ENCODE measurements at regions not wholly inside any gene's neighbourhood (a gene's known extent, or its start where the extent isn't known, plus 50 kb on each side); places are given as distances from the start of the nearest gene placed in this dataset.

DNA sequence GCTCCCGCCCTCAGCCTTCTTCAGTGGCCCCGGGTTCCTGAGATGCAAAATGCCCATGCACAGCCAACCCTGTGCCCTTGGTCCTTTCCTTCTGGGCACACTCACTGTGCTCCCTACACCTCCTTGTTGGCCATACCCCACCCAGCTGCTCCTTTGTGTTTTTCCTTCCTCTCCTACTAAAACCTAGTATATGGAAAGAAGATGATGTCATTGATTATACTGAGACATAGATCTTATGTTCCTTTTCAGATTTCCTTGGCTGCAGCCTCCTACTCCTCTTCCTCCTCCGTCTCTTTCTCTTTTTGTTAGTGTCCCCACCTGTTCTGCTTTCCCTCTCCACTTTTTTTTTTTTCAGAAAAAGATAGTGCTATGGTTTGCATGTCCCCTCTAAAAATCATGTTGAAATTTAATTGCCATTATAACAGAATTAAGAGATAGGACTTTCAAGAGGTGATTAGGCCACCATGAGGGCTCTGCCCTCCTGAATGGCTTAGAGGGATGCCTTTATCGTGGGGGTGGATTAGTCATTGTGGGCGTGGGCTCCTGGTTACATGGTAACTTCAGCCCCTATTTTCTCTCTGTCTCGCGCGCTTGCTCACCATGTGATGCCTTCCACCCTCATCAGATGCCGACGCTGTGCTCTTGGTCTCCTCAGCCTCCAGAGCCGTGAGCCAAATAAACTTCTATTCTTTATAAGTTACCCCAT is 254.9 kb upstream of the GATB start:
- H3K27me3 Mint-ChIP-seq, result peaks cover 14% of the 10 kb centered on the region
- no peaks in the 10 kb centered on the region for H3K9me3 Mint-ChIP-seq
- no peak overlapping the region for H3K4me3 Mint-ChIP-seq
- no peaks in the 10 kb centered on the region for H3K36me3 Mint-ChIP-seq
- no peak overlapping the region for H3K27ac Mint-ChIP-seq
- DNase-seq (ENCODE audit: extremely low spot score, unreplicated experiment), result no peak
- TF ChIP-seq, protein P1, sequence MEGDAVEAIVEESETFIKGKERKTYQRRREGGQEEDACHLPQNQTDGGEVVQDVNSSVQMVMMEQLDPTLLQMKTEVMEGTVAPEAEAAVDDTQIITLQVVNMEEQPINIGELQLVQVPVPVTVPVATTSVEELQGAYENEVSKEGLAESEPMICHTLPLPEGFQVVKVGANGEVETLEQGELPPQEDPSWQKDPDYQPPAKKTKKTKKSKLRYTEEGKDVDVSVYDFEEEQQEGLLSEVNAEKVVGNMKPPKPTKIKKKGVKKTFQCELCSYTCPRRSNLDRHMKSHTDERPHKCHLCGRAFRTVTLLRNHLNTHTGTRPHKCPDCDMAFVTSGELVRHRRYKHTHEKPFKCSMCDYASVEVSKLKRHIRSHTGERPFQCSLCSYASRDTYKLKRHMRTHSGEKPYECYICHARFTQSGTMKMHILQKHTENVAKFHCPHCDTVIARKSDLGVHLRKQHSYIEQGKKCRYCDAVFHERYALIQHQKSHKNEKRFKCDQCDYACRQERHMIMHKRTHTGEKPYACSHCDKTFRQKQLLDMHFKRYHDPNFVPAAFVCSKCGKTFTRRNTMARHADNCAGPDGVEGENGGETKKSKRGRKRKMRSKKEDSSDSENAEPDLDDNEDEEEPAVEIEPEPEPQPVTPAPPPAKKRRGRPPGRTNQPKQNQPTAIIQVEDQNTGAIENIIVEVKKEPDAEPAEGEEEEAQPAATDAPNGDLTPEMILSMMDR (conservative IDR thresholded peaks at IDR 0.05), result no peak
- H3K4me1 Mint-ChIP-seq (ENCODE audit: unreplicated experiment), result peaks cover 2% of the 10 kb centered on the region

DNA sequence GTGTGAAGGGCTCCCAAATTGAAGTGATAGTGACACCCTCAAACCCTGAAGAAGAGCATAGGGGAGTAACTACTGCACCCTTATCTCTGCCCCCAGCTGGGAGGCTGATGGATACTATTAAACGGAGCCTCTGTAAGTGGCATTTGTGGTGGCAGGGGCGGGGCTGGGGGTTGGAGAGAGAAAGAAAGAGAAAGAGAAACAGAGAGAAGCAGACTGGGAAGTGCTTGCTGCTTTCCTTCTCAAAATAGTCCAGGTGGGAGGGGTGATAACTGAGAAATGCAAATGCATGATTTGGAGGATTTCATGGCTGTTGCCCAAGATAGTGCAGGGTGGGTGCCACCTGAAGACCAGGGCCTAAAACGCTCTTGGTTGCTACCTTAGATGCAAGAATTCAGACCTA is 253.5 kb upstream of the GATB start:
- no peak for DNase-seq (ENCODE audit: extremely low spot score, unreplicated experiment)
- H3K4me3 Mint-ChIP-seq, result no peak overlapping the region
- TF ChIP-seq, protein P1 (conservative IDR thresholded peaks at IDR 0.05), result no peak
- H3K27me3 Mint-ChIP-seq, result peaks cover 21% of the 10 kb centered on the region
- no peaks in the 10 kb centered on the region for H3K36me3 Mint-ChIP-seq
- H3K9me3 Mint-ChIP-seq, result no peaks in the 10 kb centered on the region
- H3K27ac Mint-ChIP-seq, result no peak overlapping the region
- H3K4me1 Mint-ChIP-seq (ENCODE audit: unreplicated experiment), result peaks cover 9% of the 10 kb centered on the region

DNA sequence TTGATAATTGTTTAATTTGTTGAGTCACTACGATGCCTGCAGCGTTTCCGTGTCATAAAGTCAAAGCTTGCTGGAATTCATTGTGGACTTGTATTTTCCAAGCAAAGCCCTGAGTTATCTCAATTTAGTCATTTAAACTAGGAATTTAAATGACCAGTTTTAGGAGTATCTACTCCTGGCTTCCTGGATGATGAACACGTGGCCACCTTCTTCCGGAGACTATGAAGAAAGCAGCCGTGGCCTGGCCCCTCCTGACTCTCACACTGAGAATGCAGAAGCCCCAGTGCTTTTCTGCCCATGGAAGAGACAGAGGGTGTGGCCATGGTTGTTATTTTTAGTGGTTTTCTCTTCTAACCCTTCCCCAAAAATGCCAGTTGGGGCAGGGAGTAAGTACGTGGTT is 250.7 kb upstream of the GATB start:
- Mint-ChIP-seq H3K27ac (no peak overlapping the region), H3K27me3 (peaks cover 28% of the 10 kb centered on the region), H3K4me1 (ENCODE audit: unreplicated experiment) (peaks cover 9% of the 10 kb centered on the region), H3K9me3 (no peaks in the 10 kb centered on the region), H3K36me3 (no peaks in the 10 kb centered on the region), H3K4me3 (no peak overlapping the region)
- TF ChIP-seq, protein P1 (conservative IDR thresholded peaks at IDR 0.05), result no peak
- DNase-seq (ENCODE audit: extremely low spot score, unreplicated experiment), result no peak

DNA sequence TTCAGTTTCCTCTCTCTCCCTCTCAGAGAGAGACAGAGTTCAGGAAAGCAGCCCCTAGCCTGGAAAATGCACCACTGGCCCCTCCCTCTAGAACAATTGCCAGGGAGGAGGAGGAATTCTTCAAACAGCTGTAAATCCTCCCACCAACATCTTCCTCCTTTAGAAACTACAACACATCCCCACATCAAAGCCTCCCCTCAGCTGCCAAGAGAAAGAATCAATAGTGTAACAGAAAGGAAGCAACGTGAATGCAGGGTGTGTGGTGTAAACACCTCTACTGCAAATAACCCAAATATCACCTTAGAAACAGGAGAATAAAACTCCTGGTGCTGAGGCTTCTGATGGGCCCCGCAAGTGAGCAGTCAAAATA is 249.9 kb upstream of the GATB start:
- no peaks in the 10 kb centered on the region for H3K36me3 Mint-ChIP-seq
- no peak overlapping the region for H3K4me3 Mint-ChIP-seq
- DNase-seq (ENCODE audit: extremely low spot score, unreplicated experiment), result no peak
- TF ChIP-seq, protein P1 (conservative IDR thresholded peaks at IDR 0.05), result no peak
- H3K27me3 Mint-ChIP-seq, result peaks cover 31% of the 10 kb centered on the region
- peaks cover 9% of the 10 kb centered on the region for H3K4me1 Mint-ChIP-seq (ENCODE audit: unreplicated experiment)
- no peak overlapping the region for H3K27ac Mint-ChIP-seq
- no peaks in the 10 kb centered on the region for H3K9me3 Mint-ChIP-seq

DNA sequence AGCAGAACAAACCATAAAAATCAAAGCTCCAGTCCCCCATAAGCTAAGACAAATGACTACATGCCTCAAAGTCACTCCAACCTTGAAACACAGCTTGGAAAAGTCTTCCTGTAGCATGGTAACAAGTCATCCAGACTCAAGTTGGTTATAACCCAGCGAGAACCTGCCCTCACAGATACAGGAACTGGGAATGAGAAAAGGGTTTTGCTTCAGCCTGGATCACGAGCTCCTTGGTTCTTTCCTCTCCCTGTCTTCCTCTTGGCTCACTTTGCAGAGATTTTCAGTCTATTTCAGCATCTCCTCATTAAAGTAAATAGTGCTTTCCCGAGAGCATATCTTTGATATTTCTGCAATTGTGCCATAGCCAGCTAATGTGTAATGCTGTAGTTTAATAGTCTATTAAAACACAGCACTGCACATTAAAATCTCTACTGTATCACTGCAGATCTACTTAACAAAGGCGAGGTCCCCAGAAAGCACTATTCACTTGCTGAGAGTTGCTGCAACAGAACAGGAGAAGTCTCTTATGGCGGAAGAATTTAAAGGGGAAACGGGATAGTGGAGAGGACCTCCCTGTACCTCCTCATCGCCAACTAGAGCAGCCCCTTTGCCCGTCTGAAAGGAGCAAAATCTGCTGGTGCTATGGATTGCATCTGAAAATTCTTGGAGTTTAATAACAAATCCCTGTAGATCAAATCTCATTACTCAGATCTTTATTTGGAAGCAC is 249.3 kb upstream of the GATB start:
- Mint-ChIP-seq H3K27ac (no peak overlapping the region), H3K9me3 (no peaks in the 10 kb centered on the region), H3K27me3 (peaks cover 32% of the 10 kb centered on the region), H3K36me3 (no peaks in the 10 kb centered on the region), H3K4me3 (no peak overlapping the region), H3K4me1 (ENCODE audit: unreplicated experiment) (peaks cover 9% of the 10 kb centered on the region)
- TF ChIP-seq, protein P1 (conservative IDR thresholded peaks at IDR 0.05), result no peak
- no peak for DNase-seq (ENCODE audit: extremely low spot score, unreplicated experiment)
